Astrocyte (in vitro differentiated cells and primary cell): ENCODE measurements at regions not wholly inside any gene's neighbourhood (a gene's known extent, or its start where the extent isn't known, plus 50 kb on each side); places are given as distances from the start of the nearest gene placed in this dataset.

Experiments
- DNase-seq: peaks from one replicate; pipeline ENCODE4 v3.0.0-alpha.2; 2010; ENCODE audit warnings: low read depth
- FAIRE-seq: peaks from 2 replicates; lab custom pipeline; 2011; peaks lifted over from hg19 to GRCh38; lab: Jason Lieb, UNC
- H2AFZ ChIP-seq: 2 replicates; pipeline ENCODE4 v1.6.0; 2012; ENCODE audit warnings: low read depth, low read length, inconsistent platforms
- H3K27ac ChIP-seq: 2 replicates; pipeline ENCODE4 v1.5.1; 2011; ENCODE audit warnings: low read depth, low read length, inconsistent platforms
- H3K27me3 ChIP-seq: 2 replicates; pipeline ENCODE4 v1.6.0; 2011; ENCODE audit warnings: low read length, inconsistent platforms; ENCODE audit not compliant: insufficient read depth
- H3K36me3 ChIP-seq: 2 replicates; pipeline ENCODE4 v1.5.1; 2011; ENCODE audit warnings: low read length, inconsistent platforms; ENCODE audit not compliant: insufficient read depth
- H3K4me1 ChIP-seq: 2 replicates; pipeline ENCODE4 v1.5.1; 2011; ENCODE audit warnings: low read length, inconsistent platforms; ENCODE audit not compliant: insufficient read depth
- H3K4me2 ChIP-seq: 2 replicates; pipeline ENCODE4 v1.6.0; 2012; ENCODE audit warnings: low read length, inconsistent platforms
- H3K4me3 ChIP-seq: 2 replicates; pipeline ENCODE4 v1.5.1; 2011; ENCODE audit warnings: low read depth, mild to moderate bottlenecking, low read length, inconsistent platforms; ENCODE audit not compliant: insufficient read depth
- H3K79me2 ChIP-seq: 2 replicates; pipeline ENCODE4 v1.6.0; 2012; ENCODE audit warnings: mild to moderate bottlenecking, low read length, inconsistent platforms; ENCODE audit not compliant: insufficient read depth
- H3K9ac ChIP-seq: 2 replicates; pipeline ENCODE4 v1.6.0; 2012; ENCODE audit warnings: mild to moderate bottlenecking, low read length, inconsistent platforms
- H3K9me3 ChIP-seq: 2 replicates; pipeline ENCODE4 v1.5.1; 2012; ENCODE audit warnings: low read depth, mild to moderate bottlenecking, low read length, inconsistent platforms; ENCODE audit not compliant: insufficient read depth
- H4K20me1 ChIP-seq: 2 replicates; pipeline ENCODE4 v1.6.0; 2012; ENCODE audit warnings: low read length, inconsistent platforms; ENCODE audit not compliant: insufficient read depth
- H3K27ac Mint-ChIP-seq: one replicate; pipeline ENCODE4 v1.8.0; 2021; ENCODE audit warnings: mild to moderate bottlenecking, mixed read lengths; ENCODE audit not compliant: unreplicated experiment
- H3K27me3 Mint-ChIP-seq: one replicate; pipeline ENCODE4 v1.8.0; 2021; ENCODE audit warnings: low read depth, mixed read lengths; ENCODE audit not compliant: unreplicated experiment
- H3K36me3 Mint-ChIP-seq: one replicate; pipeline ENCODE4 v1.8.0; 2021; ENCODE audit warnings: low read depth, mixed read lengths; ENCODE audit not compliant: unreplicated experiment
- H3K4me1 Mint-ChIP-seq: one replicate; pipeline ENCODE4 v1.8.0; 2021; ENCODE audit warnings: low read depth, mixed read lengths; ENCODE audit not compliant: unreplicated experiment
- H3K4me3 Mint-ChIP-seq: one replicate; pipeline ENCODE4 v1.8.0; 2021; ENCODE audit warnings: mild to moderate bottlenecking, moderate library complexity, mixed read lengths; ENCODE audit not compliant: unreplicated experiment
- H3K9me3 Mint-ChIP-seq: one replicate; pipeline ENCODE4 v1.8.0; 2021; ENCODE audit warnings: mild to moderate bottlenecking, mixed read lengths; ENCODE audit not compliant: unreplicated experiment
- CTCF ChIP-seq: IDR thresholded peaks from 2 replicates; pipeline ENCODE4 v1.5.1; 2011; ENCODE audit warnings: low read depth, mild to moderate bottlenecking, inconsistent platforms, low read length, moderate library complexity; ENCODE audit not compliant: insufficient read depth
- EZH2 ChIP-seq: IDR thresholded peaks from 2 replicates; pipeline ENCODE4 v1.6.1; 2012; ENCODE audit warnings: mild to moderate bottlenecking, low read length, inconsistent platforms; ENCODE audit not compliant: insufficient read depth

GRCh38 chrX:69215161-69215875 lies 50.1 kb upstream of the PJA1 start:
- no peak for FAIRE-seq
- no peaks in the 10 kb centered on the region for H3K9me3 ChIP-seq
- H3K4me1 ChIP-seq, result no peaks in the 10 kb centered on the region
- no peak for DNase-seq
- H3K4me2 ChIP-seq, result no peak overlapping the region
- H3K27me3 ChIP-seq, result no peaks in the 10 kb centered on the region
- H3K36me3 Mint-ChIP-seq, result no peaks in the 10 kb centered on the region
- no peaks in the 10 kb centered on the region for H3K36me3 ChIP-seq
- H3K27me3 Mint-ChIP-seq, result peaks cover 25% of the 10 kb centered on the region
- H3K9me3 Mint-ChIP-seq, result no peaks in the 10 kb centered on the region
- no peak overlapping the region for H3K9ac ChIP-seq
- no peaks in the 10 kb centered on the region for H3K4me1 Mint-ChIP-seq
- H3K27ac ChIP-seq, result no peak overlapping the region
- H3K27ac Mint-ChIP-seq, result no peak overlapping the region
- H3K4me3 Mint-ChIP-seq, result no peak overlapping the region
- H2AFZ ChIP-seq, result no peak overlapping the region
- no peaks in the 10 kb centered on the region for H4K20me1 ChIP-seq
- TF ChIP-seq EZH2 (no peak), CTCF (no peak)
- no peaks in the 10 kb centered on the region for H3K79me2 ChIP-seq
- no peak overlapping the region for H3K4me3 ChIP-seq
